ENCODE measurements at regions not wholly inside any gene's neighbourhood (a gene's known extent, or its start where the extent isn't known, plus 50 kb on each side); places are given as distances from the start of the nearest gene placed in this dataset.

GRCh38 chr2:191738003-191738402 lies 60.1 kb downstream of the NABP1 start:
- no peak for TF ChIP-seq CTCF (IDR thresholded peaks at IDR 0.05; ENCODE audit: borderline replicate concordance, extremely low read depth, low read length, poor library complexity, severe bottlenecking)
- no peak for TF ChIP-seq EZH2 (IDR thresholded peaks at IDR 0.05; ENCODE audit: borderline replicate concordance, low read depth, low read length, severe bottlenecking)

Measured in DND-41 (cell line).